ENCODE measurements at regions not wholly inside any gene's neighbourhood (a gene's known extent, or its start where the extent isn't known, plus 50 kb on each side); places are given as distances from the start of the nearest gene placed in this dataset.
"Not testable (repeated sequence)": the region's sequence is repeated elsewhere in the genome, so short reads cannot be mapped to it uniquely, and the experiment has no call there.

DNA sequence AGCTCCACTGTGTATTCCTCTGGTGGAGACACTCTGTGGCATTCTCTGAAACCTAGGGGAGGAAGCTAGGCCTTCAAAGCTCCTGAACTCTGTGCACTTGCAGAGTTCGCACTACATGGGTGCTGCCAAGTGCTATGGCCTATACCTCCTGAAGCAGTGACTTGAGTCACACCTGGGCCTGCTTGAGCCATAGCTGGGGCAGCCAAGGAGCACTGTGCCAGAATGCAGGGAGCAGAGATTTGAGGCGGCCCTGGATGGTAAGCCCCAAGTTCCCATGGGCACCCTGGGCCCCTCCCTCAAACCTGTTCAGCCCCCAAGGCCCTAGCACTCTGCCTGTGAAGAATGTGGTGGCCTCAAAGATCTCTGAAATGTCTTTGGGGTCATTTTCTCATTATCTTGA lies 212.9 kb downstream of the SPATA31A6 start:
- Histone ChIP-seq H3K4me2 (no peak overlapping the region), H3K27ac (ENCODE audit: low read depth) (no peak overlapping the region), H3K9me2 (ENCODE audit: insufficient read depth) (no peaks in the 10 kb centered on the region; the same call in 1 of the 2 replicates), H2AFZ (no peak overlapping the region), H3K79me2 (replicated peaks; ENCODE audit: insufficient read depth) (no peaks in the 10 kb centered on the region), H3K36me3 (ENCODE audit: insufficient read depth) (no peaks in the 10 kb centered on the region), H3K4me3 (no peak overlapping the region), H4K20me1 (replicated peaks; ENCODE audit: insufficient read depth) (no peaks in the 10 kb centered on the region), H3K4me1 (ENCODE audit: insufficient read depth) (no peaks in the 10 kb centered on the region), H3K27me3 (ENCODE audit: insufficient read depth) (no peaks in the 10 kb centered on the region), H3F3A (replicated peaks; ENCODE audit: low read depth) (no peaks in the 10 kb centered on the region)
- H3K9me3 Mint-ChIP-seq: peaks cover 7% of the 10 kb centered on the region; the same call in 1 of the 3 replicates
- TF ChIP-seq EZH2 (IDR thresholded peaks at IDR 0.05; ENCODE audit: low read depth, unreplicated experiment) (no peak), STAT1 (IDR thresholded peaks at IDR 0.05; ENCODE audit: unreplicated experiment) (no peak), NANOG (IDR thresholded peaks at IDR 0.05; ENCODE audit: borderline replicate concordance) (no peak), ZNF331 (CRISPR knock-in tag; IDR thresholded peaks at IDR 0.05; ENCODE audit: low read depth) (no peak), POLR2AphosphoS5 (IDR thresholded peaks at IDR 0.05; ENCODE audit: low read depth) (no peak), EZH2phosphoT487 (IDR thresholded peaks at IDR 0.05; ENCODE audit: unreplicated experiment) (no peak), JUNB (IDR thresholded peaks at IDR 0.05; ENCODE audit: unreplicated experiment) (no peak), CREB1 (CRISPR knock-in tag; IDR thresholded peaks at IDR 0.05; ENCODE audit: low read depth) (no peak)
- TF ChIP-seq, protein P1, sequence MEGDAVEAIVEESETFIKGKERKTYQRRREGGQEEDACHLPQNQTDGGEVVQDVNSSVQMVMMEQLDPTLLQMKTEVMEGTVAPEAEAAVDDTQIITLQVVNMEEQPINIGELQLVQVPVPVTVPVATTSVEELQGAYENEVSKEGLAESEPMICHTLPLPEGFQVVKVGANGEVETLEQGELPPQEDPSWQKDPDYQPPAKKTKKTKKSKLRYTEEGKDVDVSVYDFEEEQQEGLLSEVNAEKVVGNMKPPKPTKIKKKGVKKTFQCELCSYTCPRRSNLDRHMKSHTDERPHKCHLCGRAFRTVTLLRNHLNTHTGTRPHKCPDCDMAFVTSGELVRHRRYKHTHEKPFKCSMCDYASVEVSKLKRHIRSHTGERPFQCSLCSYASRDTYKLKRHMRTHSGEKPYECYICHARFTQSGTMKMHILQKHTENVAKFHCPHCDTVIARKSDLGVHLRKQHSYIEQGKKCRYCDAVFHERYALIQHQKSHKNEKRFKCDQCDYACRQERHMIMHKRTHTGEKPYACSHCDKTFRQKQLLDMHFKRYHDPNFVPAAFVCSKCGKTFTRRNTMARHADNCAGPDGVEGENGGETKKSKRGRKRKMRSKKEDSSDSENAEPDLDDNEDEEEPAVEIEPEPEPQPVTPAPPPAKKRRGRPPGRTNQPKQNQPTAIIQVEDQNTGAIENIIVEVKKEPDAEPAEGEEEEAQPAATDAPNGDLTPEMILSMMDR (conservative IDR thresholded peaks at IDR 0.05; ENCODE audit: low read depth in 2 of 2): no peak
- TF ChIP-seq, protein P2, sequence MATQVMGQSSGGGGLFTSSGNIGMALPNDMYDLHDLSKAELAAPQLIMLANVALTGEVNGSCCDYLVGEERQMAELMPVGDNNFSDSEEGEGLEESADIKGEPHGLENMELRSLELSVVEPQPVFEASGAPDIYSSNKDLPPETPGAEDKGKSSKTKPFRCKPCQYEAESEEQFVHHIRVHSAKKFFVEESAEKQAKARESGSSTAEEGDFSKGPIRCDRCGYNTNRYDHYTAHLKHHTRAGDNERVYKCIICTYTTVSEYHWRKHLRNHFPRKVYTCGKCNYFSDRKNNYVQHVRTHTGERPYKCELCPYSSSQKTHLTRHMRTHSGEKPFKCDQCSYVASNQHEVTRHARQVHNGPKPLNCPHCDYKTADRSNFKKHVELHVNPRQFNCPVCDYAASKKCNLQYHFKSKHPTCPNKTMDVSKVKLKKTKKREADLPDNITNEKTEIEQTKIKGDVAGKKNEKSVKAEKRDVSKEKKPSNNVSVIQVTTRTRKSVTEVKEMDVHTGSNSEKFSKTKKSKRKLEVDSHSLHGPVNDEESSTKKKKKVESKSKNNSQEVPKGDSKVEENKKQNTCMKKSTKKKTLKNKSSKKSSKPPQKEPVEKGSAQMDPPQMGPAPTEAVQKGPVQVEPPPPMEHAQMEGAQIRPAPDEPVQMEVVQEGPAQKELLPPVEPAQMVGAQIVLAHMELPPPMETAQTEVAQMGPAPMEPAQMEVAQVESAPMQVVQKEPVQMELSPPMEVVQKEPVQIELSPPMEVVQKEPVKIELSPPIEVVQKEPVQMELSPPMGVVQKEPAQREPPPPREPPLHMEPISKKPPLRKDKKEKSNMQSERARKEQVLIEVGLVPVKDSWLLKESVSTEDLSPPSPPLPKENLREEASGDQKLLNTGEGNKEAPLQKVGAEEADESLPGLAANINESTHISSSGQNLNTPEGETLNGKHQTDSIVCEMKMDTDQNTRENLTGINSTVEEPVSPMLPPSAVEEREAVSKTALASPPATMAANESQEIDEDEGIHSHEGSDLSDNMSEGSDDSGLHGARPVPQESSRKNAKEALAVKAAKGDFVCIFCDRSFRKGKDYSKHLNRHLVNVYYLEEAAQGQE (IDR thresholded peaks at IDR 0.05; ENCODE audit: unreplicated experiment): no peak
- DNase-seq (ENCODE audit: low spot score): no peak
- no peak overlapping the region for H3K4me3 Mint-ChIP-seq
- no peaks in the 10 kb centered on the region for H3K4me1 Mint-ChIP-seq
- H3K27me3 Mint-ChIP-seq (ENCODE audit: insufficient read depth, low read depth, poor library complexity): no peaks in the 10 kb centered on the region
- H3K36me3 Mint-ChIP-seq (ENCODE audit: low read depth): no peaks in the 10 kb centered on the region
- no peak overlapping the region for H3K27ac Mint-ChIP-seq
- no peak for ATAC-seq

GRCh38 chr9:42397336-42397735 lies 213.9 kb downstream of the SPATA31A6 start:
- H3K9me3 Mint-ChIP-seq; H3K27me3 ChIP-seq (ENCODE audit: insufficient read depth); H3K4me3 Mint-ChIP-seq; H3K79me2 ChIP-seq (replicated peaks; ENCODE audit: insufficient read depth); DNase-seq (ENCODE audit: low spot score); H3K36me3 ChIP-seq (ENCODE audit: insufficient read depth); H3K4me1 Mint-ChIP-seq; H3K36me3 Mint-ChIP-seq (ENCODE audit: low read depth); H3K27ac Mint-ChIP-seq; H3K4me3 ChIP-seq; H3K27me3 Mint-ChIP-seq (ENCODE audit: insufficient read depth, low read depth, poor library complexity); H3K9me2 ChIP-seq (ENCODE audit: insufficient read depth); H3K4me2 ChIP-seq; H3K27ac ChIP-seq (ENCODE audit: low read depth); H3K4me1 ChIP-seq (ENCODE audit: insufficient read depth); H3F3A ChIP-seq (replicated peaks; ENCODE audit: low read depth); H4K20me1 ChIP-seq (replicated peaks; ENCODE audit: insufficient read depth); H2AFZ ChIP-seq; ATAC-seq: not testable (repeated sequence)

DNA sequence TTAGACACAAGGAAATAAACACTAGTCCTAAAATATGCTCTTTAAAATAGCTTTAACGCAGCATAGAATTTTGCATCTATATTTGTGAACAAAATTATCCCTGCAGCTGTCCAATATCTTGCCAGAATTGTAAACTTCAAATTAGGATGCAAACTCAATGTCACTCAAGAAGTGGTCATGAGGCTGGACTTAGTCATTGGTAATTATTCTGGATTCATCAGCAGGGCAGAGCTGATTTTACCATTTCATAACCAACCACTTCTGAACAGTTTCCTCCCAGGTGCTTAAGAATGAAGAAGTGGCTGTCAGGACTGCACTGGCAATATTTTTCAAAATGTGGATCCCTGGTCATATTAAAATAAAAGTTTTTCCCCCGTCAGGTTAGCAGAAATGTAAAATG lies 219.5 kb downstream of the SPATA31A6 start:
- not testable (repeated sequence) for ATAC-seq, H3K4me3 ChIP-seq

DNA sequence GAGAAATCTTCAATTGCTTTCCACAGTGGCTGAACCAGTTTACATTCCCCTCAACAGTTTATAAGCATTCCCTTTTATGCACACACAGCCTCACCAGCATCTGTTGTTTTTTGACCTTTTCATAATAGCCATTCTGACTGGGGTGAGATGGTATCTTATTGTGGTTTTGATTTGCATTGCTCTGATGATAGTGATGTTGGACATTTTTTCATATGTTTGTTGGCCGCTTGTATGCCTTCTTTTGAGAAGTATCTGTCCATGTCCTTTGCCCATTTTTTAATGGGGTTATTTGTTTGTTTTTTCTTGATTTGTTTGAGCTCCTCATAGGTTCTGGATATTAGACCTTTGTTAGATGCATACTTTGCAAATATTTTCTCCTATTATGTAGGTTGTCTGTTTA lies 226.1 kb downstream of the SPATA31A6 start:
- not testable (repeated sequence) for H3K9me2 ChIP-seq (ENCODE audit: insufficient read depth); H3K27me3 Mint-ChIP-seq (ENCODE audit: insufficient read depth, low read depth, poor library complexity); H3K27ac ChIP-seq (ENCODE audit: low read depth); DNase-seq (ENCODE audit: low spot score); H3K27ac Mint-ChIP-seq; H3K4me1 Mint-ChIP-seq; H3K79me2 ChIP-seq (replicated peaks; ENCODE audit: insufficient read depth); H4K20me1 ChIP-seq (replicated peaks; ENCODE audit: insufficient read depth); H3K4me3 ChIP-seq; H3K36me3 Mint-ChIP-seq (ENCODE audit: low read depth); H3K27me3 ChIP-seq (ENCODE audit: insufficient read depth); H3K36me3 ChIP-seq (ENCODE audit: insufficient read depth); H3K4me3 Mint-ChIP-seq; H3K4me1 ChIP-seq (ENCODE audit: insufficient read depth); H2AFZ ChIP-seq; H3K4me2 ChIP-seq; H3F3A ChIP-seq (replicated peaks; ENCODE audit: low read depth); H3K9me3 Mint-ChIP-seq; ATAC-seq

More for the DNA sequence above, 219.5 kb downstream of the SPATA31A6 start:
- H3K27ac Mint-ChIP-seq; H3K36me3 ChIP-seq (ENCODE audit: insufficient read depth); H3K9me2 ChIP-seq (ENCODE audit: insufficient read depth); H3K4me1 ChIP-seq (ENCODE audit: insufficient read depth); H3K27ac ChIP-seq (ENCODE audit: low read depth); H3K36me3 Mint-ChIP-seq (ENCODE audit: low read depth); H3K4me1 Mint-ChIP-seq; H3K27me3 Mint-ChIP-seq (ENCODE audit: insufficient read depth, low read depth, poor library complexity); H3F3A ChIP-seq (replicated peaks; ENCODE audit: low read depth); H2AFZ ChIP-seq; H3K9me3 Mint-ChIP-seq; H4K20me1 ChIP-seq (replicated peaks; ENCODE audit: insufficient read depth); H3K27me3 ChIP-seq (ENCODE audit: insufficient read depth); H3K79me2 ChIP-seq (replicated peaks; ENCODE audit: insufficient read depth); DNase-seq (ENCODE audit: low spot score); H3K4me3 Mint-ChIP-seq; H3K4me2 ChIP-seq: not testable (repeated sequence)

Measured in GM23338 (cell line).